HG03378 (cell line): ENCODE measurements at regions not wholly inside any gene's neighbourhood (a gene's known extent, or its start where the extent isn't known, plus 50 kb on each side); places are given as distances from the start of the nearest gene placed in this dataset.

ENCODE experiments used
- ATAC-seq: cut with Tn5 transposase; IDR thresholded peaks from one replicate; pipeline ENCODE4 v1.9.1; 2021; ENCODE audit warnings: mild to moderate bottlenecking, moderate library complexity; ENCODE audit not compliant: unreplicated experiment

DNA sequence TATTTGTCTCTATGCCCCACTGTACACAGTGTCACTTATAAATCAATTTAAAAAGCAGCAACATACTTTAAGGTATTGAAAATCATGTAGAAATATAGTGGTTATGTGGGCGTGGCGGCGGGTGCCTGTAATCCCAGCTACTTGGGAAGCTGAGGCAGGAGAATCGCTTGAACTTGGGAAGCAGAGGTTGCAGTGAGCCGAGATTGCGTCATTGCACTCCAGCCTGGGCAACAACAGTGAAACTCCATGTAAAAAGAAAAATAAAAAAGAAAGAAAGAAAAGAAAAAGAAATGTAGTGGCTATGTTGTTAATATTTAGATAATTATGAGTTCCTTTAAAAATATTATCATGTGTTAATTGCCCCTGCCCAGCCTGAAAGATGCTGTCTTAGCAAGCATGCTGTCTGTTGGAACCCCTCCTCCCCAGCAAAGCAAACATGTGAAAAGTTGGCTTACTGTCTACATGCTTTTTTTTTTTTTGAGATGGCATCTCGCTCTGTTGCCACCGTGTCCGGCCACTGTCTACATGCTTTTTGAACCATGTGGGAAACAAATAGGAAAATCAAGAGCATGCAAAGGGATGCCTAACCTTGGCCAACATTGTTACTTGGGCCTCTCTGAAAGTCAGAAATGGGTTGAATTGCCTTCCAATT lies 151.4 kb upstream of the TSHZ2 start:
- ATAC-seq = no peak

DNA sequence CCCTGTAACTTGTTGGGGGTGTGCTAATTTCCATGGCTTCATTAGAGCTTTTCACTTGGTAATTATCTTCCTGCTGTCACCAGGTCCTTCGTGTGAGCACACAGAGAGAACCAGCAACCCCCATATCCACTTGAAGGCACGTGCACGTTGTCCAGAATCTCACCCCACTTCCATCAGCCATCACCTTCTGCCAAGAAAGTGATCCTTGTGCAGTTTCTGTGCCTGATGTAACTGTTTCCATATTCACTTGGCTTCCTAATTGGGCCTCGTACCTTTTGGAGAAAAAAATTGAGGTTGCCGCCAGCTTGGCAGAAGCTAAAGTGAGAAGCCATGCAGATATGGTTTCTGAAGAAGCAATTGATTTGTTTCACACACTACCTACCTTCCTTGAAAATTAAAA lies 153.7 kb upstream of the TSHZ2 start:
- ATAC-seq = no peak

DNA sequence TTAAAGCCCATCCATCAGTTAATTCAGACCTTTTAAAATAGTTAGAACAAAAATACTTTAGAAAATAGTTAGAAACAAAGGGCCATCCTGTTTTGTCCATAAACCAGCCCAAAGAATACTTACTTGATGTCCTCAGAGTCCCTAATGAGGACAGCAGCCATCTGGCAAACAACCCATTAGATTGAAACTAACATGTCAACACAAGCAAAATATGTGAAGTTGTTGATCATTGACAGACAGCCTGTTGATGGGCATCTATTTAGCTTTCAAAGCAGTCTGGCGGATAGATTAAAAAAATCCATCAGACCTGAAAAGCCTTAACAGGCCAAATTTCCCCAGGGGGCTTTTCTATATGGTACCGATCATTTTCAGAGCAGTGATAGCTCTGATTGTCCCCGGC lies 154.2 kb upstream of the TSHZ2 start:
- ATAC-seq = no peak

DNA sequence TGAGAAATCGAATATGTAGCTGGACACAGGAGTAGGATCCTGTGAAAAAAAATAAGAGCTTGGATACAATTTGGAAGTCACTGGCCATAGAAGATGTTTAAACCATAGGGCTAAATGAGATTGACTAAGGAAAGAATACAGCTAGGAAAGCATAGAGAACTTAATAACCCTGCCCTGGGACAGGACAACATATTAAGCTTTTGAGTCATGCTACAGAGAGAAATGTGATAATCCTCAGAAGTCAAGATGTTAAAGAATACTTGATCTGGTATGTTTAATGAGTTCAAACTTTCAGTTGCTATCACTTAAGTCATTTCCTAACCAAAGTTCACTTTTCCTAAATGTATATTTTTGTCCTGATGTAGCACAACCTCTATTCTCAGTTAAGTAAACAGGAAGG lies 154.6 kb upstream of the TSHZ2 start:
- no peak for ATAC-seq

DNA sequence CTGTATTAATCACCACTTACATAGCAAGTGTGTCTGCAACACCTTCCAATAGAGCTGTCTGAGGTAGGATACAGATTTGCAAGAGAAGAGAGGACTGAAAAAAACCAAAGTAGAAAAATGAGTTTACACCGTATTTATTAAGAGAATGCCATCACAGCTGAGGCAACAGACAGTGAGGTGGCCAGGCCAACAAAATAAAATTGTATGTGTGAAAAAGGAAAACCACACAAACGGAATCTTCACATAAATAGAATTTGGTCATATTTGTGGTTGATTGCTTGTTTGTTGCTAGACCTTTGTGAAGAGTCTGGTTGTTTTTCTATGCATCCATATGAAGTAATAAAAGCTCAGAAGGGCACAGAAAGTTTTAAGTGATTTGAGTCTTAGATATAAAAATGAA lies 157.8 kb upstream of the TSHZ2 start:
- no peak for ATAC-seq

DNA sequence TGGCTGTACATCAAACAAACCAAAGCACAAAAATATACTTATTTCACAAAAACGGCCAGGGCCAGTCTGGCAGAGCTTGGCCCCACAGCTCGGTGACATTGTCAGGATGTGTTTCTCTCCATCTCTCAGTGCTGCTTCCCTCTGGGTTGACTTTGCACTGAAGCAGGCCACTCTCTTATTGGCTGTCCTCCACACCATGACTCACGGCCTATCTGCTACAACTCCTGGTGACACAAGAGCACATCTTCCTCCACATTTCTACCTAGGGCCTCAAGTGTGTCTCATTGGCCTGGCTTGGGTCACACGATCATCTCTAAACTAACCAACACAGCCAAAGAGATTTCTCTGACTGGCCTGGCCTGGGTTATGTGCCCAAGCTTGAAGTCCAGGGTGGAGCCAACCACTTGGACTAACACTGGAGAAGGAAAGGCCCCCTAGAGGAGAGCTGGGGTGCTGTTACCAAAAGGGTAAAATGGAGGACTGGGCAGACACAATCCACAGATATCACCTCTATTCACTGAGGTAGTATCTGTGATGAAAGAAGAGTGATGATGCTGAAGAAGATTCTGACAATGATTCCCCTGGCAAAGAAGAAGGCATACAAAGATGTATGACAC lies 159.8 kb upstream of the TSHZ2 start:
- ATAC-seq = no peak

DNA sequence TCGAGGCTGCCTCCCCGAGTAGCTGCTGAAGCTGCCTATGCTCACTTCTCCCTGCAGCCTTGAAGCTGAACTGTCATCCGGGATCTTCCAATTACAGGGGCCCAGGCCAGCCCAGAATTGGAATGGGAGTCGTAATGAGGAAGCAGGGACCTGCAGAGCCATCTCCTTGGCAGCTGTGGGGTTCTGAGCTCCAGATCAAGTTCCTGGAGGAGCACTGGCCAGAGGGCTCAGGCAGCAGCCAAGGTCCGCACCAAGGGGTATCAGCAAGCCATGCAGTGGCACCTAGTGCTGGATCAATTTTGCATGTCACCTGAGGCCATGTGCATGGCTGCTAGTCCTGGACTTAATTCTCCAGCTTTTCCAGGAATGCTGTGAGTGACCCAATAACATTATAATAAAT lies 163.2 kb upstream of the TSHZ2 start:
- no peak for ATAC-seq

DNA sequence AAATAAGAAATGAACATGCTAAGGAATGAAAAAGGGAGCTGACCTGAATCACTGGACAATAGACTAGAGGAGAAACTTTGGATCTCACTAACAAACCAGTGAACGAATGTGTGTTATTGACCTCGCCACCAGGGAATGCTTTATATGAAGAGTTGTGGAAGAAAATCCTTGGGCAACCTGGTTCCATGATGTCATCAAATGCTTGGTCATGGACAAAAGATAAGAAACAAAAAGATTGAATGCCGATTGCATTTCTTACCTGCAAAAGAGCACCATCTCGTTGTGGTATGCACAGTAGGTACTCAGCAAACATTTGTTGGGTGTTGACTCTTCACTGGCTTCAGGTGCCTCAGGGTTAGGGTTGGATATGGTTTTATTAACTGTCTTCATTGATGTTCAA lies 165.2 kb upstream of the TSHZ2 start:
- no peak for ATAC-seq

DNA sequence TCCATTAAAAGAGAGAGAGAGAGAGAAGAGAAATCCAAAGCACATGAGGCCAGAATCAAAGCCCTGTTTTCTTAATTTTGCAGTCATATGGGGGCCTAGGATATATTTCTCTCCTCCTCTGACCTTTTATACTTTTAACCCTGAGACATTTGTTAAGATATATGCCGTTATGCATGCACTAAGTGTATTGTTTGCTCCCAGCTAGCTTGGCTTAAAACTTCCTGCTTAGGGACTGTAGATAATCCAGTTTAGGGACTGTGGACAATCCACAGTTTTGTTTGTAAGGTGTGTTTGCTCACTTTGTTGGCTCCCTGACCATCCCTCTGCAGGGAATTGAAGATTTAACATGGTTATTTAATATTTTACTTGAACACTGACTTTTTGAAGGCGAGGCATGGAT lies 166.3 kb upstream of the TSHZ2 start:
- ATAC-seq = no peak

DNA sequence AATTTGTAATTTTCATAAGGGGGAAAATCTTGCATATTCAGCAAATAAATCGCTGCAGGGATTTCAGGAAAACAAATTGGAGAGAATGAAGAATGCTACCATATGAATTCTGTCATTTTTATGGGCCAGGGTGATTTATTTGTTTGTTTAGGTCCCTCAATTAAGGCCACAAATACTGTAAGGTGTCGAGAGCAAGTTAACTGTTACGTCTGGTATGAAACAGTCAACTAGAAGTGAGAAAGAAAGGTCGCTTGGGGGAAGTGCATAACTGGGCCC lies 166.9 kb upstream of the TSHZ2 start:
- no peak for ATAC-seq

DNA sequence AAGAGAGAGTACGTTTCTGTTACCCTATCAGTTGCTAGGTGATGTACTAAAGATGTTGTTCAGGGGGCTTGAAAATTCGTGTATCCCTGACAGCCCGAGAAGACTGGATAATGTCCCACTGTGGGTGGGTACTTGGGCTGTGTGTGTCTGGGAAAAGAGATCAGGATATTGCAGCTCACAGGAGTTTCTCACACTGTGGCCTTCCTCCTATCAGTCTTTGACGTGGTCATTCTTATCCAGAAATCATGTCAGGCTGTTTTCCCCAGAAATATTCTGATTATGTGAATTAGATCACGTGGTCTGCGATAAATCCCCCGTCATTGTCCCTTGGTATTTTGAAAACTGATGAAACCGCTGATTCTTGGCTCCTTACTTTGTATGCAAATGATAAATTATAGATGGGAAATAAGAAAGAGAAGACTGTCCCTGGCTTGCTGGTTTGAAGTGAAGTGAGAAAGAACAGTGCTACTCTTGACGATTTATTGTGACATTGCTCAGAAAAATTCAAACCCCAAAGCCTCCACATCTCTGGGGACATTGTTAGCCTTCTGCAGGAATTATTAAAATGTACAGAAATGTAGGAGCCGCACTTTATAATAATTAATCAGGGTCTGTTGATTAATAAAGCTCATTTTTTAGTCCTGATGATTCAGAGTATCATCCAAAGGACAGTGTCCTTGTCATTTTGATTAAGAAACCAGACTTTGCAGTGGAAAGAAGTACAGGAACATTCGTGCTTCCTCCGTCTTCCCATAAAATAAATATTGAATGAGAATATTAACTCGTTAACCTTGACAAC lies 167.5 kb upstream of the TSHZ2 start:
- no peak for ATAC-seq

DNA sequence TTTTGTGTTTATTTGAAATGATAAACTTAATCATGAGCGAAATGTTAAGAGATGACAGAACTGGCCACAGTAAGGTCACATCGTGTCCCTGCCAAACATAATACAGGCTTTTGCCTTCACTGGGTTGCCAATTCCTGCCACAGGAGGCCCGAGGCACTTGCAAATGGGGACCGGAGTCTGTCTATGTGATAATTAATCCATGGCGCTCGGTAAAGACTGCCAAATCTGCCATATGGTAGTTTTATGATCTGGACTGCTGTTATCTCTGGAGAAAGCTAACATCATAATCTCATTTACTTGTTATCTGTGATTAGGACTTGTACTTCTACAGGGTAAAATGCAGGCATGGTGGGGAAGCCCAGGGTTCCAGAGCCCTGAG lies 170.5 kb upstream of the TSHZ2 start:
- no peak for ATAC-seq

DNA sequence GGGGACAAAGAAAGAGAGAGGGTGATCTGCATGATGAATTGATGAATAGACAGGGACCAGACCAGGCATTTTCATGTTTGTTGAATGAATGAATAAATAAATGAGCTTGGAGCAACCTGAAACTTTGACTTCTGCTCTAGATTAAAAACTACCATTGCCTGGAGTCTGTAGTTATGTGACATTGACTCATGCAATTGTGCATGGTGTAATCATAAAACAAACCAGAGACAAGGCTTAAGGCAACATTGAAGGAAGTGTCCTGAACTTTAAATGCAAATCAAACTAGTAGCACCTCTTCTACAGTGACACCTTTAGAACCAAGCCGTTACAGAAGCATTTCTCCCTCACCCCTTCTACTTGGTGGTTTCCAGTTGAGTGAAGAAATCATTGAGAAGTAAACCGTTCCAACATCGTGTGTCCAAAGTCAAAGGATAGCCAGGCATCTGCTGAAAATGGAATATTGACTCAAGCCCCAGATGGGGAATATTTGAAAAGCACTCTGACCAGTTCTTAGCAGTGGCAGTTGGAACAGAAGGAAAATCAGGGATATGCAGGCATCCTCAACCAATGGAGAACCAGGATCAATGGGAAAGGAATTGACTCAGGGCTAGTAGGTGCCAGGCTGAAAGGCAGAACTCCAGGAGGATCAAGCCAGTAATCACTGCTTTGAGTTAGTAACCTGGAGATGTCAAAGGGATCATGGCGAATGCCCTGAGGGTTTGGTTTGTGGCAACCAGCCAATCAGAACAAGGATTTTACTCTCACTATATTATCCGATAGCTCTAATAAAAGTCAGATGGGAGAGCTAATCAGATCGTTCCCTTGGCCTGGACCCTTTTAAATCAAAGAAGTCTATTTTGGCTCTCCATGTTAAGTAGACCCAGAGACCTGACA lies 171.2 kb upstream of the TSHZ2 start:
- no peak for ATAC-seq

DNA sequence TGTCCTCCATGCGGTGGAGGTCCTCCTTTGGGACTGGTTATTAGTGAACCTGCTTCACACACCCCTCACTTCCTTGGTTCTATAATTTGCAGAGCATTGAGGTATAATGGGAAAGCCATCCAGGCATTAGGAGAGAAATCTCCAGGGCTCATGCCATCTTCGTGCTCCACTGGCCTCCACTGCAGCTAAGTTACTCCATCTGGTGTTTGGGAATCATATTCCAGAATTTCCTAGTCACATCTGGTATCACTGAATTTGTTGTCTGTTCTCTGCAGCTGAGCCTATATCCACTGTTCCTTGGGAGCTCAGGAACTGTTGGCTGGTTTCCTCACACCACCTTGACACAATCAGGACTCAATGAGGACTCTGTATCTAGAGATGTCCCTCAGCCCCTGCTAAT lies 173.0 kb upstream of the TSHZ2 start:
- no peak for ATAC-seq

DNA sequence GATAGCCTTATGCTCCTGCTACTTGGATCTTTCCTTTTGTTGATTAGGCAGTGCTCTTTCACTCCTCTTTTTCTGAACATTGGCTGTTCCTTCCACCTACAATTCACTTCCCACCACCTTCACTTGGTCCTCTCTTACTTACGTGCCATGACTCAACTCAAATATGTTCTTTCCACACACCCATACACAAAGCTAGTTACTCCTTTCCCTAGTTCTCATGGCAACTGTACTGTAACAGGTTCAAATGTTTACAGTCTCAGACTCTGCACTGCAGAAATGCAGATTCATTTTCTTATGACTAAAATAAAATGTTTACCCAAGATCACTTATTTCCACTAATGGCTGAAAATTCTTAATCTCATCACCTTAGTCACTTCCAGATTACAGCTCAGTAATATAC lies 174.0 kb upstream of the TSHZ2 start:
- ATAC-seq = no peak

DNA sequence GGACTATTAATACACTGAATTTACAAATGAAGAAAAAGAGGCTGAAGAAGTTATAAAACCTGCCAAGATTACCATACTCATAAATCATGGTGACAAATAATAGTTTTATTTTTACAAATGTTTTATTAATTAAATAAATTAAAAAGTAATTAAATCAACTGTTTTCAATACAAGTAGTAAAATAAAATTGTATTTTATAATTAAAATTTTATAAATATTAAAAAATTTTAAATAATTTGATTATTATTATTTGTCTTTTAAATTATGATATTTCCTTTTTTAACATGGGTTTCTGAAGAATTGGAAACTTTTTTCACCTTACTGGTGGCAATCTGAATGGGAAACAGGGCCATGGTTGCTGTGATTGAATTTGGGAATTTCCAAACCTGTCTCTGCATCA lies 177.3 kb upstream of the TSHZ2 start:
- no peak for ATAC-seq

DNA sequence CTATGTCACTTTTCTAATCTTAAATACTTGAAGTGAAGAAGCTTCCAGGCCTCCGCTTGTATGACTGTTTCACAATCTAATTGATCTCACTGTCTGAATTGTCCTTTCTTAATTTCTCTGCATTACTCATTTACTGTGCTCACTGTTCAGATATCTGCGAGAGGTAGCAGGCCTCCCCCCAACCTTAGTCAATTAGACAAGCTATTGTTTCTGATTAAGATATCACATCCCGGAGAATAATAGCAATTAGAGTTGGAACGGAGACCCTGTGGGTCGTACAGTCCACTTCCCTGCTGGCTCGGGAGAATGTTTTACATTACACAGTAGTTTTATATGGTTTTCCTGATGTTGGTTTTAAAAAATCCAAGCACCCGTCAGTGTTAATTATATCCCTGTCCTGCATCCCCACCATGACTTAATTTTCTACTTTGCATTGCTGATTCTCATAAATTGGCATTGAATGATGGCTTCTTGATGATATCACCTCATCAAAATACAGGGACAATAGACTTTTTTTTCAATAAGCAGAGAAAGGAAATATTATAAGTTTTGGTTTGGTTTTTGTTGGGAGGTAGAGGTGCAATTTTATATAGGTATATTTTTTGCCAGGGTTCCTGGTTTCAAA lies 178.7 kb upstream of the TSHZ2 start:
- no peak for ATAC-seq

DNA sequence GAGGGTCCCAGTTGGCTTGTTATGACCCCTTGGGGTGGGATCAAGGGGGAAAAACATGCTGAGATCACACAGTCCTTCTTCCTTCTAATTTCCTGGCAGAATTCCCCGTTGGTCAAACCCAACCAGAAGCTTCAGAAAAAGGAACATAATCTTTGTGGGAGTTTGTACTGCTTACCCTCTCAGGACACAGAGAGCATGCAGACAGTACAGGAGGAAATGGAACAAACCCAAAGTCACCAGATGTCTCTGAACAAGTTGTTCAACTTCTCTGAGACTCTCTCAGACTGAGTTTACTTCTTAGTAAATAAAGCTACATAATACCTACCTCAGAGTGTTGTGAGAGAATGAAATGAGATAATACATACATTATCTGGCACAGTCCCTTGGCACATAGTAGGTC lies 181.1 kb upstream of the TSHZ2 start:
- no peak for ATAC-seq

DNA sequence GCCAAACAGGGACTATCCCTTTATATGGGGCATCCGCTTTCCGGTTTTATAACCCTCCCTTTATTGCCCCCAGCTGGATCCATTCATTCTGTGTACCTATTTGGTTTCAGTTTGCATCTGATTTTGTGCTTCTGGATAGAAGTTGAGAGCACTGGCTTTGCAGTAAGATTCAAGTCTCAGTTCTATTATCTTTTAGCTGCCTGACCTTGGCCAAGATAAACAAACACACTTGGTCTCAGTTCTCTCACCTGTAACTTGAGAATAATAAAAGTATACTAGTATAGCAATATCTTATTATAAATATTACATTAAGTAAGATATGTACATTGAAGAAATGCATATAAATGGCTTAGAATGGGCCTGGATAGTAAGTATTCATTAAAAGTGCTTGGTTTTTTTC lies 182.4 kb upstream of the TSHZ2 start:
- no peak for ATAC-seq

DNA sequence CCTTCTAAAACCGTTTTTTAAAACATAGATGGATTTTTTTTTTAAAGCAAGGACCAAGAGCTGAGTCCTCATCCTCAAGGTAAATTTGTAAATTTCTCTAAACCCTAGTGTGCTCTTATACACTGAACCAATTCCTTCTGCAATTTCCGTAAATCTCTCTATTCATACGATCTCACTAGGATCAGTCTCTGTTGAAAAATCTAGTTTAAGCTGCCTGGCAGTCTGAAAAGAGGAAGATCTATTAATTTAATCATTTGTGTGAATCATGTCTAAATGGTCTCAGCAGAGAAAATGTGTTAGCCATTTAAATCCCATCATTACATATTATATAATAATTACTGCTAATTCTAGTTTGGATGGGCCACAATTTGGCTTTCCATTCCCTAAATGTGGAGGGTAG lies 184.2 kb upstream of the TSHZ2 start:
- no peak for ATAC-seq

DNA sequence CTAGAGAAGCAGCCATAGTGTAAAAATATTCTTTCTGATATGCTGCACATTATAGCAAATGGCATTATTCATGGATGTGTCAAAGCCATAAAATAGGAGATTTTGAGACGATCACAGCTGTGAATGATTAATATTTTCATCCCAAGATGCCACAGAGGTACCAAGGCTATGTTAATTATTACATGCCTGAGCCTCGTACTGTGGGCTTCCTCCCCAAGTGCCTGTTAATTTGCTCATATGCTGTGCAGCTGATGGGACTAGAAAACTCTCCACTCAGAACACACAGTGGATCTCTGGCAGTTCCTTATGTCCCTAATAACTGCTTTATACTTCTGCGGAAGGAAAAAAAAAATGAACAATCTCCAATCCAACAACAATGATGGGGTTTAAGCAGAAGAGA lies 184.9 kb upstream of the TSHZ2 start:
- no peak for ATAC-seq
